K562 (cell line): ENCODE measurements at regions not wholly inside any gene's neighbourhood (a gene's known extent, or its start where the extent isn't known, plus 50 kb on each side); places are given as distances from the start of the nearest gene placed in this dataset.

ENCODE experiments used
- ATAC-seq: fragments of 200-7000 bp; cut with Tn5 transposase; 3 replicates; pipeline ENCODE4 v1.9.1; 2020; ENCODE audit warnings: moderate library complexity
- BruUV-seq: library from RNA; stranded (reverse); fragments of 400-500 nt; replicated peaks from 2 replicates; lab custom pipeline; 2021; lab: Mats Ljungman, UMichigan
- CTCF ChIA-PET: fragments of 300-600 bp; formaldehyde crosslinking; extraction: SDS; loops from one replicate; lab custom pipeline; 2021; ENCODE audit warnings: low intra/inter-chr PET ratio; lab: Yijun Ruan, JAX
- POLR2A ChIA-PET: fragments of 300-600, 350-650 bp; sonication (Branson Sonifier 250); formaldehyde crosslinking; extraction: SDS; loops from one replicate; lab custom pipeline; 2021; ENCODE audit warnings: antibody characterized with exemption, inconsistent platforms; lab: Yijun Ruan, JAX
- DNase-seq, 4 experiments: peaks; one replicate each; pipeline versions ENCODE4 v3.0.0 to v3.0.0-alpha.2; 2011 to 2018; ENCODE audit warnings: low spot score in 3 of 4, mixed read lengths in 3 of 4; ENCODE audit errors: extremely low read depth in 1 of 4
- FAIRE-seq: peaks from 2 replicates; lab custom pipeline; 2011; peaks lifted over from hg19 to GRCh38; lab: Jason Lieb, UNC
- H2AFZ ChIP-seq: 2 replicates; pipeline ENCODE4 v1.6.0; 2011; ENCODE audit warnings: low read depth, low read length, control low read depth, inconsistent platforms
- H3K27ac ChIP-seq: fragments of 200-600 bp; 3 replicates; pipeline ENCODE4 v1.8.0; 2011; ENCODE audit warnings: low read depth, mild to moderate bottlenecking, control low read depth, inconsistent platforms, low read length, moderate library complexity, mixed read lengths; ENCODE audit errors: extremely low read depth
- H3K27me3 ChIP-seq, 2 experiments: fragments of 300-600 bp in 1 of 2; 2 replicates in 1 of 2; 3 replicates in 1 of 2; pipeline versions ENCODE4 v1.6.0 to v1.8.0; 2011; ENCODE audit warnings: inconsistent platforms in 2 of 2, low read length in 2 of 2, mild to moderate bottlenecking in 1 of 2, mixed read lengths in 1 of 2, moderate library complexity in 1 of 2; ENCODE audit not compliant: control insufficient read depth in 2 of 2, insufficient read depth in 2 of 2
- H3K36me3 ChIP-seq: fragments of 300-600 bp; 3 replicates; pipeline ENCODE4 v1.8.0; 2011; ENCODE audit warnings: mild to moderate bottlenecking, low read length, inconsistent platforms; ENCODE audit not compliant: control insufficient read depth, insufficient read depth
- H3K4me1 ChIP-seq, 2 experiments: fragments of 200-600 bp in 1 of 2; replicated peaks in 1 of 2; 2 replicates in 1 of 2; 3 replicates in 1 of 2; pipeline versions ENCODE4 v1.5.1 to v1.8.0; 2011; ENCODE audit warnings: inconsistent platforms in 2 of 2, low read length in 2 of 2, mild to moderate bottlenecking in 1 of 2, mixed read lengths in 1 of 2, moderate library complexity in 1 of 2; ENCODE audit not compliant: control insufficient read depth in 2 of 2, insufficient read depth in 2 of 2
- H3K4me2 ChIP-seq: 2 replicates; pipeline ENCODE4 v1.6.1; 2011; ENCODE audit warnings: low read length, control low read depth, inconsistent platforms, mixed read lengths; ENCODE audit not compliant: insufficient read depth
- H3K4me3 ChIP-seq: fragments of 200-600 bp; sonication (generic), shearing (Covaris generic); 2 replicates; pipeline ENCODE4 v1.5.1; 2016; ENCODE audit warnings: control low read depth, inconsistent platforms
- H3K79me2 ChIP-seq: fragments of 200-600 bp; 3 replicates; pipeline ENCODE4 v1.8.0; 2011; ENCODE audit warnings: low read length, inconsistent platforms; ENCODE audit not compliant: control insufficient read depth, insufficient read depth
- H3K9ac ChIP-seq, 2 experiments: 2 replicates each; pipeline versions ENCODE4 v1.6.0 to v1.6.1; 2011; ENCODE audit warnings: low read depth in 2 of 2, low read length in 2 of 2, control low read depth in 1 of 2, inconsistent platforms in 1 of 2, mild to moderate bottlenecking in 1 of 2, mixed read lengths in 1 of 2; ENCODE audit not compliant: insufficient read depth in 1 of 2
- H3K9me1 ChIP-seq: one replicate; pipeline ENCODE4 v1.6.0; 2011; ENCODE audit warnings: inconsistent platforms, mild to moderate bottlenecking, low read length, moderate library complexity; ENCODE audit not compliant: control insufficient read depth, insufficient read depth
- H3K9me3 ChIP-seq: replicated peaks from 2 replicates; pipeline ENCODE4 v1.5.1; 2011; ENCODE audit warnings: low read depth, low read length, inconsistent platforms; ENCODE audit not compliant: control insufficient read depth, insufficient read depth
- H4K20me1 ChIP-seq: replicated peaks from 2 replicates; pipeline ENCODE4 v1.6.1; 2011; ENCODE audit warnings: low read length, inconsistent platforms, mixed read lengths; ENCODE audit not compliant: control insufficient read depth, insufficient read depth
- ARNT ChIP-seq, 2 experiments: fragments of 450-650 bp; IDR thresholded peaks; 2 replicates each; pipeline ENCODE4 v1.6.1; 2016; ENCODE audit warnings: mild to moderate bottlenecking in 1 of 2
- CSDE1 ChIP-seq, 2 experiments: fragments of 450-650 bp; IDR thresholded peaks; 2 replicates each; pipeline ENCODE4 v1.6.1; 2016; ENCODE audit warnings: mild to moderate bottlenecking in 1 of 2
- DIDO1 ChIP-seq: fragments of 450-650 bp; IDR thresholded peaks from 2 replicates; pipeline ENCODE4 v1.6.1; 2016; ENCODE audit warnings: low read depth, missing biosample characterization, missing genetic modification characterization
- GABPA ChIP-seq: fragments of 200-800 bp; sonication (Bioruptor generic); conservative IDR thresholded peaks from 2 replicates; pipeline ENCODE4 v1.6.1; 2016; ENCODE audit warnings: low read depth, missing genetic modification characterization, missing compliant biosample characterization
- ILF3 ChIP-seq: fragments of 450-650 bp; IDR thresholded peaks from 2 replicates; pipeline ENCODE4 v1.6.1; 2018; ENCODE audit warnings: antibody characterized with exemption, mild to moderate bottlenecking, moderate library complexity, borderline replicate concordance
- MCM7 ChIP-seq, 2 experiments: fragments of 450-650 bp; IDR thresholded peaks; 2 replicates each; pipeline ENCODE4 v1.6.1; 2016 to 2018
- NFIX ChIP-seq: fragments of 250-450 bp; sonication (Bioruptor Pico); IDR thresholded peaks from 2 replicates; pipeline ENCODE4 v1.4.0; 2020; ENCODE audit warnings: low read depth, mild to moderate bottlenecking, moderate library complexity
- POLR3A ChIP-seq: IDR thresholded peaks from 2 replicates; pipeline ENCODE4 v1.6.1; 2011; ENCODE audit warnings: borderline replicate concordance, mild to moderate bottlenecking, moderate library complexity; ENCODE audit not compliant: insufficient read length, insufficient read depth; ENCODE audit errors: extremely low read depth
- RFX7 ChIP-seq: fragments of 250-450 bp; sonication (Bioruptor Pico); IDR thresholded peaks from 2 replicates; pipeline ENCODE4 v1.5.1; 2021; ENCODE audit warnings: mild to moderate bottlenecking
- SAP30 ChIP-seq: fragments of 200-600 bp; sonication (generic); IDR thresholded peaks from 2 replicates; pipeline ENCODE4 v1.6.1; 2012; ENCODE audit warnings: borderline replicate concordance, low read depth, mild to moderate bottlenecking, moderate library complexity, low read length, control low read depth, inconsistent platforms; ENCODE audit not compliant: insufficient read depth, poor library complexity, severe bottlenecking
- SMARCB1 ChIP-seq: IDR thresholded peaks from 2 replicates; pipeline ENCODE4 v1.6.1; 2011; ENCODE audit warnings: improper control_type of control experiment, low read depth; ENCODE audit not compliant: insufficient read length
- WHSC1 ChIP-seq: IDR thresholded peaks from one replicate; pipeline ENCODE4 v1.6.1; 2012; ENCODE audit warnings: low read length, control low read depth, inconsistent platforms
- ZBTB1 ChIP-seq: sonication (generic); formaldehyde crosslinking; IDR thresholded peaks from 2 replicates; pipeline ENCODE4 v1.8.1; 2023; ENCODE audit warnings: missing genetic modification reagents, low read depth, mild to moderate bottlenecking, borderline replicate concordance
- ZC3H8 ChIP-seq: fragments of 450-650 bp; IDR thresholded peaks from 2 replicates; pipeline ENCODE4 v1.6.1; 2017
- ZNF143 ChIP-seq: sonication (generic); formaldehyde crosslinking; IDR thresholded peaks from 2 replicates; pipeline ENCODE4 v1.9.0; 2022; ENCODE audit warnings: mild to moderate bottlenecking, missing genetic modification reagents
- ZNF197 ChIP-seq: fragments of 200-800 bp; sonication (Bioruptor generic); IDR thresholded peaks from 2 replicates; pipeline ENCODE4 v1.6.1; 2016; ENCODE audit warnings: low read depth, missing genetic modification characterization, missing compliant biosample characterization
- ZNF212 ChIP-seq: fragments of 450-650 bp; formaldehyde crosslinking; IDR thresholded peaks from 2 replicates; pipeline ENCODE4 v1.4.0; 2020; ENCODE audit warnings: mild to moderate bottlenecking
- WGBS: fragments of 100-300 bp; shearing (Covaris generic); methylation state at CpG from one replicate; pipeline ENCODE4 v1.1.6; 2016; ENCODE audit warnings: low coverage, mixed read lengths; ENCODE audit not compliant: insufficient coverage; ENCODE audit errors: missing lambda C conversion rate; 5-methylcytosine and 5-hydroxymethylcytosine counted together
- in situ Hi-C: fragments of 300-500 bp; cut with MboI; formaldehyde crosslinking; loops from 4 replicates; pipeline ENCODE4 v1.15.0; 2018; ENCODE audit warnings: inconsistent platforms, mixed read lengths
- intact Hi-C: fragments of 100-400 bp; cut with micrococcal nuclease; formaldehyde crosslinking; loops from 2 replicates; pipeline ENCODE4 v1.14.2; 2022
- TF ChIP-seq, protein P1 (sequence below), 2 experiments: fragments of 450-650 bp; conservative IDR thresholded peaks; 2 replicates each; pipeline ENCODE4 v1.6.1; 2017; ENCODE audit warnings: mild to moderate bottlenecking in 2 of 2, moderate library complexity in 2 of 2
- TF ChIP-seq, protein P2 (sequence below): fragments of 250-450 bp; sonication (Bioruptor Pico); IDR thresholded peaks from 2 replicates; pipeline ENCODE4 v1.4.0; 2020; ENCODE audit warnings: mild to moderate bottlenecking, moderate library complexity

DNA sequence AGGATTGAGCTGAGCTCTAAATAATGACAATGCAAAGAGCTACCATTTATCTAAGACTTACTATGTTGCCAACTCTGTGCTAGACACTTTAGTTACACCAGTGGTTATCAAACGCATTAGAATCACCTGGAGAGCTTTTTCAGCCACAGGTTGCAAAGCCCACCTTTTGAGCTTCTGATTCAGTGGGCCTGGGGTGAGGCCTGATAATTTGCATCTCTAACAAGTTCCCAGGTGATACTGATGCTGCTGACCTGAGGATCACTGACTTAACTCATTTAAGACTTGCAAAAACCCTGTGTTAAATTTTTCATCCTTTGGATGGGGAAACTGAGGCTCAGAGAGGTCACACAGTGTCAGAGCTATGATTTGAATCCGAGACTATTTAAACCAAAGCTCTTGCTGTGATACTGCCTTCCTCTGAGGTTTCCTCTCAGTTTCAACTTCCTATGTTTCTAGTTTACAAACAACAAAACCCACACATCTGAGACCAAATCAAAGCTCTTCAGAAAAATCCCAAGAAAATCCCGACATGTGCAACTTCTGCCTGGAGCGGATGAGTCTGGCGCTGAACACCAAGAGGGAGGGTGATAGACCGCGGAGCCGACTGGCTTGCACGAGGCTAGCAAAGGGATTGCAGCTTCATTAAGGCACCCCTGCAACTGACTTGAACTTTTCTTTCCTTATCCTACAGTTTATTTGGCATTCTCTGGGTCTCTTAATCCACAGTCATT lies 124.9 kb downstream of the CYP26A1 start:
- in situ Hi-C loops (no loop called here), intact Hi-C loops (no loop called here)
- 22% methylated on average over 8 of the region's 9 CpGs for WGBS
- ChIA-PET POLR2A (interaction anchor here (0.7 kb wide), 1 partner anchor 17 kb away, joined by 4 read pairs; no protein-coding TSS in a partner anchor), CTCF (no interaction called here)
- no peaks in the 10 kb centered on the region for H4K20me1 ChIP-seq
- H3K9me1 ChIP-seq, result no peaks in the 10 kb centered on the region
- no peak overlapping the region for H3K4me3 ChIP-seq
- no peak for TF ChIP-seq ZNF212
- TF ChIP-seq ARNT (IDR thresholded peaks at IDR 0.05), result no peak
- TF ChIP-seq NFIX (CRISPR knock-in tag), result no peak
- TF ChIP-seq, protein P1, sequence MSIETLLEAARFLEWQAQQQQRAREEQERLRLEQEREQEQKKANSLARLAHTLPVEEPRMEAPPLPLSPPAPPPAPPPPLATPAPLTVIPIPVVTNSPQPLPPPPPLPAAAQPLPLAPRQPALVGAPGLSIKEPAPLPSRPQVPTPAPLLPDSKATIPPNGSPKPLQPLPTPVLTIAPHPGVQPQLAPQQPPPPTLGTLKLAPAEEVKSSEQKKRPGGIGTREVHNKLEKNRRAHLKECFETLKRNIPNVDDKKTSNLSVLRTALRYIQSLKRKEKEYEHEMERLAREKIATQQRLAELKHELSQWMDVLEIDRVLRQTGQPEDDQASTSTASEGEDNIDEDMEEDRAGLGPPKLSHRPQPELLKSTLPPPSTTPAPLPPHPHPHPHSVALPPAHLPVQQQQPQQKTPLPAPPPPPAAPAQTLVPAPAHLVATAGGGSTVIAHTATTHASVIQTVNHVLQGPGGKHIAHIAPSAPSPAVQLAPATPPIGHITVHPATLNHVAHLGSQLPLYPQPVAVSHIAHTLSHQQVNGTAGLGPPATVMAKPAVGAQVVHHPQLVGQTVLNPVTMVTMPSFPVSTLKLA (conservative IDR thresholded peaks at IDR 0.05), result no peak
- TF ChIP-seq CSDE1 (IDR thresholded peaks at IDR 0.05), result no peak
- no peak for TF ChIP-seq MCM7 (IDR thresholded peaks at IDR 0.05)
- TF ChIP-seq POLR3A, result no peak
- no peak for TF ChIP-seq ILF3
- TF ChIP-seq ZC3H8, result no peak
- TF ChIP-seq ZNF197 (CRISPR knock-in tag), result no peak
- TF ChIP-seq GABPA (tag), result no peak
- TF ChIP-seq SMARCB1, result no peak
- no peak for TF ChIP-seq SAP30
- TF ChIP-seq RFX7 (CRISPR knock-in tag), result no peak
- TF ChIP-seq, protein P2, sequence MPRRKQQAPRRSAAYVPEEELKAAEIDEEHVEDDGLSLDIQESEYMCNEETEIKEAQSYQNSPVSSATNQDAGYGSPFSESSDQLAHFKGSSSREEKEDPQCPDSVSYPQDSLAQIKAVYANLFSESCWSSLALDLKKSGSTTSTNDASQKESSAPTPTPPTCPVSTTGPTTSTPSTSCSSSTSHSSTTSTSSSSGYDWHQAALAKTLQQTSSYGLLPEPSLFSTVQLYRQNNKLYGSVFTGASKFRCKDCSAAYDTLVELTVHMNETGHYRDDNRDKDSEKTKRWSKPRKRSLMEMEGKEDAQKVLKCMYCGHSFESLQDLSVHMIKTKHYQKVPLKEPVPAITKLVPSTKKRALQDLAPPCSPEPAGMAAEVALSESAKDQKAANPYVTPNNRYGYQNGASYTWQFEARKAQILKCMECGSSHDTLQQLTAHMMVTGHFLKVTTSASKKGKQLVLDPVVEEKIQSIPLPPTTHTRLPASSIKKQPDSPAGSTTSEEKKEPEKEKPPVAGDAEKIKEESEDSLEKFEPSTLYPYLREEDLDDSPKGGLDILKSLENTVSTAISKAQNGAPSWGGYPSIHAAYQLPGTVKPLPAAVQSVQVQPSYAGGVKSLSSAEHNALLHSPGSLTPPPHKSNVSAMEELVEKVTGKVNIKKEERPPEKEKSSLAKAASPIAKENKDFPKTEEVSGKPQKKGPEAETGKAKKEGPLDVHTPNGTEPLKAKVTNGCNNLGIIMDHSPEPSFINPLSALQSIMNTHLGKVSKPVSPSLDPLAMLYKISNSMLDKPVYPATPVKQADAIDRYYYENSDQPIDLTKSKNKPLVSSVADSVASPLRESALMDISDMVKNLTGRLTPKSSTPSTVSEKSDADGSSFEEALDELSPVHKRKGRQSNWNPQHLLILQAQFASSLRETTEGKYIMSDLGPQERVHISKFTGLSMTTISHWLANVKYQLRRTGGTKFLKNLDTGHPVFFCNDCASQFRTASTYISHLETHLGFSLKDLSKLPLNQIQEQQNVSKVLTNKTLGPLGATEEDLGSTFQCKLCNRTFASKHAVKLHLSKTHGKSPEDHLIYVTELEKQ (CRISPR knock-in tag), result no peak
- TF ChIP-seq DIDO1 (tag), result no peak
- TF ChIP-seq ZBTB1, result no peak
- no peak for TF ChIP-seq WHSC1
- TF ChIP-seq ZNF143 (CRISPR knock-in tag), result no peak
- ATAC-seq (no peak), FAIRE-seq (no peak), DNase-seq (no peak)
- no peak overlapping the region for H3K9ac ChIP-seq
- no peak overlapping the region for H3K27ac ChIP-seq
- no peak overlapping the region for H3K4me2 ChIP-seq
- no peaks in the 10 kb centered on the region; a peak in 1 of 5 replicates for H3K27me3 ChIP-seq
- H2AFZ ChIP-seq, result no peak overlapping the region
- BruUV-seq, result no TSS peak
- H3K4me1 ChIP-seq, result no peaks in the 10 kb centered on the region; a peak in 1 of 5 replicates
- no peaks in the 10 kb centered on the region for H3K79me2 ChIP-seq
- H3K9me3 ChIP-seq, result no peaks in the 10 kb centered on the region
- no peaks in the 10 kb centered on the region for H3K36me3 ChIP-seq
